Forelimb muscle (tissue), 1 donor: ENCODE measurements at regions not wholly inside any gene's neighbourhood (a gene's known extent, or its start where the extent isn't known, plus 50 kb on each side); places are given as distances from the start of the nearest gene placed in this dataset.

Experiments
- DNase-seq: peaks from one replicate; pipeline ENCODE4 v3.0.0-alpha.2; 2013; ENCODE audit warnings: low read depth

DNA sequence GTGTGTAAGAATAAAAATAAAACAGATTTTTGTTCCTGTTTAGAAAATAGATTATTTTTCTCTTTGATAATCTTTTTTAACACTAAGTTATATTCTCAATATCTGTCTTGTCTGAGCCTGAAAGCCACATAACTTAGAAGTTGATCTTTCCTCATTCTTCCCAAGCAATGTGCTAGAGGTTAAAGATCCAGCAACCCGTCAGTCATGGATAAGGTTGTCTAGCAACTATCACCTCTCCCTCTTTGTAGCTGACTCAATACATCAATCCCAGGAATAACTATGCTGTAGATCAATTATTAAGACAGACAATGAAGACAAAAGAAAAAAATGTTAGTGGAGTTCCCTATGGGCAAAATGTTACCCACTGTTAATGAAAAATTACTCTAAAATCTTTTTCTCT lies 813.1 kb upstream of the CCDC179 start:
- no peak for DNase-seq

DNA sequence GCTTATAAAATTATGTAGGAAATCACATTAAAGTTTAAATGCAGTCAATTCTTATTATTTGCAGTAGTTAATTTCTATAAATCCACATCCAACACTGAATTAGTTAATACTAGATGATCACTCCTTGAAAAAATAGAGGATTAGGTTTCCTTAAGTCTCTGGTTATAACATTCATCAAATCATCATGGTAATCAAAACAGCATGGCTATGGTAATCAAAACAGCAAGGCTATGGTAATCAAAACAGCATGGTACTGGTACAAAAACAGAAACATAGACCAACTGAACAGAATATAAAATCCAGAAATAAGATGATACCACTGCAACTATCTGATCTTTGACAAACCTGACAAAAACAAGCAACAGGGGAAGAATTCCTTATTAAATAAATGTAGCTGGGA lies 814.6 kb upstream of the CCDC179 start:
- DNase-seq, result no peak

DNA sequence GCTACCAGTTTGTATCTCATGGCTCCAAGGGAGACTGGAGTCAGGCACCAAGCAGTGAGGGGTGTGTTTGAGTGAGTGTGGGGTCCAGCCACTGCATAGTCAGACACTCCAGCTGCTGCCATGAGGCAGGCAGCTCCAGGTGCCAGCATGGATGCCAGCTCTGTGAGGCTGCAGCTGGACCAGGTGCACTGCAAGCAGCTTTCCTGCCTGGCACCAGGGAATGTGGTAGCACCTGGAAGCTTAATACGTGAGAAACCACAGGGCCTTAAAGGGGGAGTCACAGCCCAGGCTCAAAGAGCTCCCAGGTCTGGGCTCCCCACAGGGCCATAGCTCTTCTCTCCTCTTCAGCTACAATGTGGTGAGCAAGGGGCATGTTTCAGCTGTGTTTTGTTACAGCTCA lies 817.8 kb upstream of the LUZP2 start:
- no peak for DNase-seq

DNA sequence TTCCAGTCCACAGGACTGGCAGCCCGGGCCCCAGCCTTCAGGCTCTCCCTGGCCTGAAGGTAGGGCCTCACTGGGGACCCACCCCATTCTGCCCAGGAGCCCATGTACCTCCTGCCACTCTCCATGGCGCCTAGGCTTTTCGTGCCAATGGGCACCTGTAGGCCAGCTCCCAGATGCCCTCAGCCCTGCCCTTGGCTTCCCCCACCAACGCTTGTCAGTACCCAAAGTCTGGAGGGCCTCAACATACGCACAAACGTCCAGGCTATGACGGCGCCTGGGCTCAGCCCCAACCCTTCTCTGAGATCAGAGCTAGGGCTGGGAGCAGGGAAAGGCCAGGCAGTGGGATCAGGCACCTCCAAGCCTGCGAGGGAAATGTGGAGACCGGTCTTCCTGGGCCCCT lies 816.9 kb upstream of the LUZP2 start:
- DNase-seq, result no peak

DNA sequence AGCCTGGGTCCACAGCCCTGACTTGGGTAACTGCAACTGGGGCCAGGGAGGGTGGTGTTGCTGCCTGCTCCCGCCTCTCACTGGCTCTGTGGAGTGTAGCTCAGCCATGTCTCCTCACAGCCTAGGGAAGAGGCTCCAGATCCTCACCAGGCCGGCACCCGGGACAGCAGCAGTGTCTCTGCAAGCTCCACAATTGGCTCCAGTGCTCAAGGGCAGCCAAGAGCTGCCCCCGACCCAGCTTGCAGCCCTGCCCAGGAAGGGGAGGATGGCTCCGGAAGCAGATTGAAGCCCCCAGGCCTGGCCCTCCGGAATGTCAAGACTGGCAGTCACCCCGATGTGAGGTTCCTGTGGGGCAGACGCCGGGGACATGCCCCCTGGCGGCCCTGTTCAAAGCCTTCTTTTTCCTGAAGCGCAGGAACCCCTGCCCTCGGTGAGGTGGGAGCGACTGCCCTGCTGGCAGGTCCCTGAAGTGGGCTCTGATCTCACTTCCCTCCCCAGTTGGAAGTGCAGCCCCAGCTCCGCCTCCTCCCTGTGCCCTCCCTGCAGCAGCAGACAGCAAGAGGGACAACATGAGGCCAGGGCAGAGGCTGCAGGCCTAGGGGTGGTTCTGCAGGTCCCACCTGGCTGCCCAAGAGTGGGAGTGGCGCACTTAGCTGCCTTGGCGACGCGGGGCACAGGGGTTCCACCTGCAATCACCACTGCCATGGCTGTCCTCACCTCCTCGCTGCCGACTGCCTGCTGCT lies 816.2 kb upstream of the LUZP2 start:
- DNase-seq, result no peak

DNA sequence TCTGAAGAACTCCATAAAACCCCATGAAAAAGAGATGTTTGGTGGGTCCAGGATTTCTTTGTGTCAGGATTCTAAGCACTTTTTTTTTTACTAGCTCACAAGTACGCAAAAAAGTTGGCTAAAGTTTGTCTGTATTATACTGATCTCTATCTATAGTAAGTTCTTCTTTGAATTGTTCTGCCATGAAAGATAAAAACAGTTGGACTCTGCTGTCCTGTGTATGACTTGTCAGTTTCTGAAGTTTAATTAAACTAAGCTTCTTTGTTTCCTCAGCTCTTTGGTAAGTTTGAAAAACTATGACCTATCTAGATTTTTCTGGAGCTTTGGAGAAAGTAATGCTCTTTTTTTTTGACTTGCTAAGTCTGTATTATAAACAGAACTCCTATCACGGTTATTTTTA lies 812.2 kb upstream of the LUZP2 start:
- DNase-seq, result no peak

DNA sequence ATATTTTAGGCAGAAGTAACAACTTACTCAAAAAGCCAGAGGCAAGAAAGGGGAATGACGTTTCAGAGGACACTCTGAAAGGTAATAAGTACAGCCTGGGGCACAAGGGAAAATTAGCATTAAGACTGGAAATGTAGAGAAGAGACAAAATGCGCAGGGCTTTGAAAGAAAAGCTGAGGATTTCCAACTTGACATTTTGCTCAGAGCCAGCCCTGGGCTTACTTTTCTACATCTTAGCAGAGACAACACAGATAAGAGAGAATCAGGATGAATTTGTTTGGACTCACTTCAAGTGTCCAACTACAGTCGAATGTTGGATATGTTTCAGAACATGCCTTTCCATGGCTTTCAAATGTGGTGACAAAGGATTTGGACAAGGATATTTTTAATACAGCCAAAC lies 808.9 kb upstream of the LUZP2 start:
- DNase-seq, result no peak

DNA sequence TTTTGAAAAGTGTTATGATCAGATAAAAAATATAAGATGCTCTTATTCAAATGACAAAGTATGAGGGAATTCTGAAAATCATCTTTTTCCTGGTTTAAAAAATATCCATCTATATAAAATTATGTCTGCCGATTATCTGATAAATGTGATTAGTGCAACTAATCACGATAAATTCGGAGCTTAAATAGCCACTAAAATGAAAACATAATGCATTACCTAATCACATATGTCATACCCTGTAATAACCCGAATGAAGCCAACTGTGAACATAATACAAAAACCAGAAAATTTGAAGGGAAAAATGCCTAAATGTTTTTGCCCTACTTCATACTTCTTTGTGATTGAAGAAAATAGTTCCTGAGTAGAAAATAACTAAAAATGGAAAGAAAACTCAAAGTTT lies 808.4 kb upstream of the LUZP2 start:
- no peak for DNase-seq

DNA sequence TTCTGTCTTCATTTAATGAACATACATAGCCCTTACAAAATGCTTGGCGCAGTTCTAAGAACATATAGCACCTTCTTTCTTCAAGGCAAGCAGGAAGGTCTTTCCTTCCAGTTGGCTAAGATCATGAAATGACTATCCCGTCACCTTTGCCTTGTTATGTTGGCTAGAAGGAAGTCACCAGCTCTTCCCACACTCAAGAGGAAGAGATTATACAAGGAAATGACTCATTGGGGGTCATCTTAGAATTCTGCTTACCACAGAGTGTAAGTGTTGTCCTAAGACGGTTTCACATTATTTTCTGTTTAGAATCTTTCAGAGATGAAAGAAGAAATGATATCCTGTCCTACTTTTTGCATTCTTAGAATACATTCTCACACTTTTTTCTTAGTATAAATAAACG lies 808.0 kb upstream of the LUZP2 start:
- DNase-seq, result no peak

DNA sequence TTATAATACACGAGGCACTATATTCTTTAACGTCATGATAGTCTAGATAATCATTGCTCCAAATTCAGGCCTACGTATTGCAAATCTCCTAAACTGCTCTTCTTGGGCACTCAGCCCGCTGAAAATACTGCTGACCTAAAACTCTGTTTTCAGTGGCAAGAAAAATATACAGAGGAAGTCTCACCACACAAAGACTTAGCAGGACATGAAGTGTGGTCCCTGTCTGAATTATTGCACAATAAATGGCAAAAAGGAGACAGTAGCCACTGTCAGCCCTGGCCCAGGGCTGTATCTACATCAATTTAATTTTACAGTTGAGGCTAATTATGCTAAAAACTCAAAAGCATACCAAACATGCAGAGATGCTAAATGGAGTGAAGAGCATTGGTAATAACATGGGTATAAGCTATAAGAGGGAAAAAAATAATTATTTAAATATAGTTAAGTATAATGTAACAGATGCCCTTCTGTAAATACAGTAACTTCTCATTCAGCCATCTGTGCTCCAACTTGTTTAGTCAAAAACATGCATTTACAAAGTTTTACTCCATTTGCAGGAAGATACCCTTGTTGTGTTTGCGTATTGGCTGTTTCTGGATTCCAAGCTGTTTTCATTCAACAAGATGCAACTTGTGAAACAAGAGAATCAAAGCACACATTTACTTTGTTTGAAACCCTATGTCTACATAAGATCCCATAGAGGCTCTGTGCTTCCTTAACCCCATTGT lies 800.0 kb upstream of the LUZP2 start:
- DNase-seq, result no peak

DNA sequence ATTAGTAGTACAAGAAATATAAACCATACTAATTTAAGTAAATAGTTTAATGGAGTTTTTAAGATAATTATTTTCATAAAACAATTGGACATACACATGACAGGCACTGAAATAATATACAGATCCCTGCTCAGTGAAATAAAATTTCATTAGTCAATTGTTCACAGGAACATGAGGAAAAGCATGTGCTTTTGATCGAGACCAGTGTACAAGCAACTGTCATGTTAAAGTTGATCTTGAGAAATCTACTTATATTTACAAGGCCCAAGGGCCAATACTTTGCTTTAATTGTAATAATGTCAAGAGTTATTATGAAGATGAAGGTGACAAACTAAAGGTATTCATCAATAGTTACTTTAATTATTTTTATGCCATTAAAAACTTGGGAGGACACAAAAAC lies 792.7 kb upstream of the LUZP2 start:
- DNase-seq, result no peak

DNA sequence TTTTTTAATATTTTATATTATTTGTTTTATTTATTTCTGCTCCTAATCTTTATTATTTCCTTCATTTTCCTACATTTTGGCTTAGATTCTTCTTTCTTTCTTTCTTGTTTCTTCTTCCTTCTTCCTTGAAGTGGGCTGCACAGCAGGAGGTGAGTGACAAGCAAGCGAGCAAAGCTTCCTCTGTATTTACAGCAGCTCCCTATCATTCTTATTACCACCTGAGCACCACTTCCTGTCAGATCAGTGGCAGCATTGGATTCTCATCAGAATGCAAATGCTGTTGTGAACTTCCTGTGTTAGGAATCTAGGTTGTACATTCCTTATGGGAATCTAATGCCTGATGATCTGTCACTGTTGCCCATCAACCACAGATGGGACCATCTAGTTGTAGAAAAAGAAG lies 784.9 kb upstream of the LUZP2 start:
- DNase-seq, result no peak

DNA sequence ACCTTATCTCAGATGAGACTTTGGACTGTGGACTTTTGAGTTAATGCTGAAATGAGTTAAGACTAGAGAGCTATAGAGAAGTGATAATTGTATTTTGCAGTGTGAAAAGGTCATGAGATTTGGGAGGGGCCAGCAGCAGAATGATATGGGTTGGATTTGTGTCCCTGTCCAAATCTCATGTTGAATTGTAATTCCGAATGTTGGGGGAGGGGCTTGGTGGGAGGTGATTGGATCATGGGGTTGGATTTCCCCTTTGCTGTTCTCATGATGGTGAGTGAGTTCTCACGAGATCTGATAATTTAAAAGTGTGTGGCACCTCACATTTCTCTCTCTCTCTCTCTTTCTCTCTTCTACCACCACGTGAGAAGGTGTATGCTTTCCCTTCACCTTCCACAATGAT lies 777.8 kb upstream of the LUZP2 start:
- DNase-seq, result no peak

DNA sequence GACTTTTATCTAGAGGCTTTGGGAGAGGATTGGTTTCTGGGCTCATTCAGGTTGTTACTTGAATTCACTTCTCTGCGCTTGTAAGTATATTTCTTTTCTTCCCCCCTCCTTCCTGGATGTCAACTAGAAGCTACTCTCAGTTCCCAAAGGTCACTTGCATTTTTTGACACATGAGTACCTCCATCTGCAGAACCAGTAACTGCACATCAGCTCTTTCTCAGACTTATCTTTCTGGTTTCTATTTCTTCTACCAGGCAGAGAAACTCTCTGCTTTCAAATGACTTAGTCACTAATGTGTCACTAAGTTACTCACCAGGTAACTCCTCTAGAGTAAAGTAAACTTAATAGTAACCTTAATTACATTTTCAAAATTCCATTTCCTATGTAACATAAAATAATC lies 773.0 kb upstream of the LUZP2 start:
- no peak for DNase-seq

DNA sequence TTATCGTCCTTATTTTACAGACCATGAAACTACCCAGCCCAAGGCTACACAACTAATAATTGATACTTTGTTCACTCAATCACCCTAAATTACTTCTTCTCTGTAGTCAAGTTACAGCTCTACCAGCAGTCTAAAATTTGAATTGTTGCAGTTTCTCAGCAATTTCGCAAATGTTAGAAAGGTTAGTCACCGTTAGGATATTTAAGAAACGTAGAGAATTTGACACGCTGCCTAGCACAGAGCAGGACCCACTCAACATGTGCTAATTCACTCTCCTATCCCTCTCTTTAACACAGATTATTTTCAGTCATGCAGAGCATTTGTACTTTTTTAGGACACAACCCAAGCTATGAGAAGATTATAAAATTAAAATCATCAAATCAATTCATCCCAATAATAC lies 771.1 kb upstream of the LUZP2 start:
- DNase-seq, result no peak

DNA sequence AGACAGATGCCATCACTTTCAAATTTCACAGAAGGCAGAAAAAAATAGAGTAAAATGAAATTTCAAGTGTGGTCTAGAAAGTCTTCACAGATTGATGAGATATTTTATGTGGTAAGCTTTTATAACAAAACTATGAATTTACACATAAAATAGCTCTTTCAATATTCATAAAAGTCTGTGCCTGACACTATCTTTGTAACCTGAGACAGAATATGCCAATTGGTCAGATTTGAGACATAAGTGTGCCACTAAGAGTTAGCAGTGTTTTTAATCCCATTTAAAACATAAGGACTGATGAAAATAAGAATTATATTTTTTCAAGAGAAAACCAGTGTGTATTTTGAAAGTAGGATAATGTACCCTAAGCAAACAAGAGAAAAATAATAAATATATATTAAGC lies 769.5 kb upstream of the LUZP2 start:
- no peak for DNase-seq

DNA sequence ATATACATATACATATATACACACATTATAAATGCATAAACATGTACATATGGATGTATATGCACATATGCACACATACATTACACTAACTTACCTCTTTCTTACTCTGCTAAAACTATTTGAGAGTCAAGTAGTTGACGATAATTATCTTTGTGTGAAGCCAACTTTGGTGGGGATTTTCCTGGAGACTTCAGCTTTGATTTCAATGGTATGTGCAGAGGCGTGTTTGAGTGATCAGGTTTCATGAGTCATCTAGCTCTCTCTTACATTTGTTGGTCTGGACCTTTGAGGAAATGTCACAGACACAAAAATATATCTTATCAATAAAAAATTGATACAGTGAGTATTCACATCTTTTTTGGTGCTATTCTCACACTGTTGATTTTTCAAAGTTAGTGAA lies 769.1 kb upstream of the LUZP2 start:
- no peak for DNase-seq

DNA sequence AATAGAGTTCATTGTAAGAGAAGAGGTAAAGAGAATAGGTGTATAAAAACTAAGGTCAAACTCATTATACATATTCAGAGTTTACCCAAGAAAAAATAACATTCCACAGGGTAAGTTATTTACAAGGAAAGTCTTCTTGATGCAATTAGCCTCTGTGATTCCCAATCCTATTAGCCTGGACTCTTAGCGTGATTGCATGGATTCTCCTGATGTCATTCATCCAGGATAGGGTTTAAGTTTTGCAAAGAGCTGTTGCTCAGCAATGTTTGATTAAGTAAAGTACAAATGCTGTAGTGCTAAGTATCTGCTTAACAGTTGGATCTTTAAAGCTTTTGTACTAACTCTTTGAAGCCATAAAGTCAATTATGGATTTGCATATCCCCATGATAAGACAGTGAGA lies 767.8 kb upstream of the LUZP2 start:
- no peak for DNase-seq

DNA sequence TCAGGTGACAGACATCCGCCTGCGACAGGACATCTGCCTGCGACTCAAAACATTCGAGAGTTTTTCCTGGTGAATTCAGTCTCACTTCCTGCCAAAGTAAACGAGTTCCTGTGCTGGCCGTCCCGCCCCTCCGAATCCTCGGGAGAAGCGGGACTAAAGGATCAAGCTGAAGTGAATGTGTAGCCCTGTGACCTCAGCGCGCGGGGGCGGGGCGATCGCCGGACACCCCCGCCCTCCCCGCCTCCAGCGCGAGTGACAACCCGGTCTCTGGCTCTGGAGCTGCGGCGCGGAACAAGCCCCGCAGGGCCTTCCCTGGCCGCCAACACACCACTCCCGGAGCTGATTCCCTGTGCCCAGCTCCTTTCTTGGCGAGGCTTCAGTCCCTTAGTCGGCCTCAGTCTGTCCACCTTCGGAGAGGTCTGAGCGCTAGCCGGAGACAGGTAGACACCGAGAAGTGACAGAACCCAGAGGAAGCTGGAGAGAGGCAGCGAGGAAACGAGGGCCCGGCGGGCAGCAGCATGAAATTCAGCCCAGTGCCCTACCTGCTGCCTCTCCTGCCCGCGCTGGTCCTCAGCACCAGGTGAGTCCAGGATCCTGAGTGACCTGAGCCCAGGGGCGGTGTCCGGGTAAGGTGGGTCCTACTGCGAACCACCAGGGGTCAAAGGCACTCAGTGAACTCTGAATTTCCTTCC lies 766.4 kb upstream of the LUZP2 start:
- no peak for DNase-seq

DNA sequence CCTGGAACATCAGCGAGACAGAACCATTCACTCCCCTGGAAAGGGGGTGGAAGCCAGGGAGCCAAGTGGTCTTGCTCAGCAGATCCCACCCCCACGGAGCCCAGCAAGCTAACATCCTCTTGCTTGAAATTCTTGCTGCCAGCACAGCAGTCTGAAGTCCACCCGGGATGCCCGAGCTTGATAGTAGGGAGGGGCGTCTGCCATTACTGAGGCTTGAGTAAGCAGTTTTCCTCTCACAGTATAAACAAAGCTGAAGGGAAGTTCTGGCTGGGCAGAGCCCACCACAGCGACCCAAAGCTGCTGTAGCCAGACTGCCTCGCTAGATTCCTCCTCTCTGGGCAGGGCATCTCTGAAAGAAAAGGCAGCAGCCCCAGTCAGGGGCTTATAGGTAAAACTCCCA lies 764.8 kb upstream of the LUZP2 start:
- DNase-seq, result no peak

DNA sequence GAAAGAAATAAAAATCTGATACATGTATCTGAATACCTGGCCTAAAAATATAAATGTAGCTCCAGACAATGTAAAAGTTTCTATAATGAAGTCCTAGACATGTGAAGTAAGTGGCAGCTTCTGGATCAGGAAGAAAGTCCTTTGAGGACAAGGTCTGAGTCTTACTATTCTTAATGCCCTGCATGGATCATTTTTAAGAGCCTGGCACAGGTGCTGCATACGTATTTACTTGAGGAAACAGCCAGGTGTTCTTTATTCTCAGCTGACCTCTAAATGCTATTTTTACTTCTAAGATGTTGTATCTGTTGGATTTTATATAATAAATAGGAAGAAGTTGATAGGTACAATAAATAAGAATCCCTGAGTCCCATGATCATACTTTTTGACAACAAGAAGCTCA lies 750.0 kb upstream of the LUZP2 start:
- DNase-seq, result no peak

DNA sequence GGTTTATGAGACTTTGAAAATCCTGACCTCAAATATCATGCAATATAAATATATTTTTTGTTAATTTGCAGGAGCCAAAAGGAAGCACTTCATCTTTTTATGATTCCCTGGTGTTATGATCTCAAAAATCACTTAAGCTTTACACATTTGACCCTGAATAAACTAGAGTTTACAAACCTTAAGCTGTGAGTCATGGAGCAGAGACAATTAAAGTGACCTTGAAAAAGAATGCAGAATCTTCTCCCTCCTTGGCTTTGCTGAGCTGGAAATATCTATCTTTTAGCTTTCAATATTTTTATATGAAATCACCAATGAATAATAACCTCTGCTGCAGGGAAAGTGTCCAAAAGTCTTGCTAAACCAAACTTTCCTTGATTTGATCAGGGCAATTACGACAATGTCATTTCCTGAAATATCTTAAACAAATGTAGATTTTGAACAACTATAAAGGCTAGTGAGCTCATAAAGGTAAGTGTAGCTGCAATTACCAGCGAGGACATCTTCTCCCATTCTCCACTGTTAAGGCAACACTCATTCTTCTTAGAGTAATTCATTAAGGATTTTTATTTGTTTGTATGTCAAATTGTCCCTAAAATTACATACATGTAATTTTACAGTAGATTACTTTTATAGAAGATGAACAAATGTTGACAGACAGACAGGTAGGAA lies 747.0 kb upstream of the LUZP2 start:
- DNase-seq, result no peak

DNA sequence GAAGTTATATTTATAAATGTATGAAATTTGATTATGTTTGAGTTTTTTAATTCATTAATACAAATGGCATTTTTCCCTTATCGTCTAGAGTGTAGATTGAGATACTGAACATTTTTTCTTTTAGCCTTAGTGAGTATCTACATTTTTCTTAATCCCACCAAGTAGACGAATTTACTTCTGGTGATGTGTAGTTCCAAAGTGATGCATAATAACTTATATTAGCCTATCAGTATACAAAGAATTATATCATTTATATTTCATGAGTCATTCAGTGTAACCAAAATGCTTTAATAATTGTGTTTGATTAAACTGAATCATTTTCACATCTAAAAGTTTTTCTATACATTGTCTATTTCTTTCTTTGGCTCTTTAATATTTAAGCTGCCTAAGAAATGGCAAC lies 745.6 kb upstream of the LUZP2 start:
- no peak for DNase-seq
